Esophagus muscularis mucosa (tissue), 3 donors: ENCODE measurements at regions not wholly inside any gene's neighbourhood (a gene's known extent, or its start where the extent isn't known, plus 50 kb on each side); places are given as distances from the start of the nearest gene placed in this dataset.

Experiments
- POLR2AphosphoS5 ChIP-seq, 2 donors: sonication (generic); formaldehyde crosslinking; IDR thresholded peaks; one replicate each; pipeline ENCODE4 v1.6.1; 2017; ENCODE audit warnings: antibody characterized with exemption in 2 of 2
- TF ChIP-seq, protein P1 (sequence below), 3 experiments: fragments of 200-600 bp in 2 of 3; fragments of 450-650 bp in 1 of 3; sonication (generic) in 2 of 3; IDR thresholded peaks; one replicate each; pipeline ENCODE4 v1.5.1; 2017 to 2019; ENCODE audit warnings: antibody characterized with exemption in 3 of 3, mild to moderate bottlenecking in 2 of 3, moderate library complexity in 1 of 3

GRCh38 chr5:165882099-165882498 lies 2376.7 kb downstream of the MAT2B start:
- TF ChIP-seq, protein P1, sequence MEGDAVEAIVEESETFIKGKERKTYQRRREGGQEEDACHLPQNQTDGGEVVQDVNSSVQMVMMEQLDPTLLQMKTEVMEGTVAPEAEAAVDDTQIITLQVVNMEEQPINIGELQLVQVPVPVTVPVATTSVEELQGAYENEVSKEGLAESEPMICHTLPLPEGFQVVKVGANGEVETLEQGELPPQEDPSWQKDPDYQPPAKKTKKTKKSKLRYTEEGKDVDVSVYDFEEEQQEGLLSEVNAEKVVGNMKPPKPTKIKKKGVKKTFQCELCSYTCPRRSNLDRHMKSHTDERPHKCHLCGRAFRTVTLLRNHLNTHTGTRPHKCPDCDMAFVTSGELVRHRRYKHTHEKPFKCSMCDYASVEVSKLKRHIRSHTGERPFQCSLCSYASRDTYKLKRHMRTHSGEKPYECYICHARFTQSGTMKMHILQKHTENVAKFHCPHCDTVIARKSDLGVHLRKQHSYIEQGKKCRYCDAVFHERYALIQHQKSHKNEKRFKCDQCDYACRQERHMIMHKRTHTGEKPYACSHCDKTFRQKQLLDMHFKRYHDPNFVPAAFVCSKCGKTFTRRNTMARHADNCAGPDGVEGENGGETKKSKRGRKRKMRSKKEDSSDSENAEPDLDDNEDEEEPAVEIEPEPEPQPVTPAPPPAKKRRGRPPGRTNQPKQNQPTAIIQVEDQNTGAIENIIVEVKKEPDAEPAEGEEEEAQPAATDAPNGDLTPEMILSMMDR (IDR thresholded peaks at IDR 0.05) = no peak
- TF ChIP-seq POLR2AphosphoS5 (IDR thresholded peaks at IDR 0.05) = no peak
